Thymus (tissue), 11 donors: ENCODE measurements at regions not wholly inside any gene's neighbourhood (a gene's known extent, or its start where the extent isn't known, plus 50 kb on each side); places are given as distances from the start of the nearest gene placed in this dataset.
"Not testable (repeated sequence)": the region's sequence is repeated elsewhere in the genome, so short reads cannot be mapped to it uniquely, and the experiment has no call there.

Experiments
- DNase-seq, 9 donors: peaks; one replicate each; pipeline ENCODE4 v3.0.0-alpha.2; 2013; ENCODE audit warnings: low spot score in 9 of 9, low read depth in 6 of 9, missing footprints in 1 of 9
- H3K27ac ChIP-seq, 2 donors: one replicate each; pipeline ENCODE4 v1.5.1; 2013; ENCODE audit warnings: control low read depth in 1 of 2, low read depth in 1 of 2, low read length in 1 of 2, mild to moderate bottlenecking in 1 of 2, moderate library complexity in 1 of 2
- H3K27me3 ChIP-seq, 2 donors: one replicate each; pipeline ENCODE4 v1.5.1; 2013; ENCODE audit warnings: low read length in 1 of 2; ENCODE audit not compliant: control insufficient read depth in 2 of 2, insufficient read depth in 1 of 2
- H3K36me3 ChIP-seq, 2 donors: one replicate each; pipeline ENCODE4 v1.5.1; 2013; ENCODE audit warnings: low read length in 1 of 2, mild to moderate bottlenecking in 1 of 2, moderate library complexity in 1 of 2; ENCODE audit not compliant: control insufficient read depth in 2 of 2, insufficient read depth in 2 of 2
- H3K4me1 ChIP-seq, 2 donors: one replicate each; pipeline ENCODE4 v1.5.1; 2013; ENCODE audit warnings: low read length in 2 of 2; ENCODE audit not compliant: control insufficient read depth in 2 of 2, insufficient read depth in 2 of 2
- H3K4me3 ChIP-seq, 2 donors: one replicate each; pipeline ENCODE4 v1.5.1; 2013; ENCODE audit warnings: low read length in 2 of 2, control low read depth in 1 of 2, mild to moderate bottlenecking in 1 of 2
- H3K9me3 ChIP-seq, 2 donors: one replicate each; pipeline ENCODE4 v1.5.1; 2013; ENCODE audit warnings: low read length in 1 of 2, mild to moderate bottlenecking in 1 of 2; ENCODE audit not compliant: control insufficient read depth in 2 of 2, insufficient read depth in 1 of 2
- WGBS: extraction: QIAGEN DNeasy Blood & Tissue Kit; methylation state at CpG from one replicate; pipeline ENCODE4 v1.1.7; 2013; 5-methylcytosine and 5-hydroxymethylcytosine counted together
- donor health status: healthy.

- Histone ChIP-seq H3K4me3 (no peak overlapping the region), H3K27ac (no peak overlapping the region), H3K9me3 (no peaks in the 10 kb centered on the region), H3K27me3 (no peaks in the 10 kb centered on the region), H3K4me1 (no peaks in the 10 kb centered on the region), H3K36me3 (no peaks in the 10 kb centered on the region)
- WGBS = 93% methylated on average over 4 of the region's 4 CpGs
- no peak for DNase-seq
Measured at GRCh38 chr2:14994721-14995120, 362.2 kb downstream of the LRATD1 start.

GRCh38 chr2:14996351-14997014 lies 364.0 kb downstream of the LRATD1 start:
- no peak overlapping the region for H3K27ac ChIP-seq
- no peaks in the 10 kb centered on the region for H3K9me3 ChIP-seq
- DNase-seq = no peak
- no peaks in the 10 kb centered on the region for H3K36me3 ChIP-seq
- no peak overlapping the region for H3K4me3 ChIP-seq
- 96% methylated on average over 8 of the region's 8 CpGs for WGBS
- no peaks in the 10 kb centered on the region for H3K27me3 ChIP-seq
- no peaks in the 10 kb centered on the region for H3K4me1 ChIP-seq

GRCh38 chr2:14998546-14998945 lies 366.0 kb downstream of the LRATD1 start:
- no peak for DNase-seq
- Histone ChIP-seq H3K4me1 (no peaks in the 10 kb centered on the region), H3K27ac (no peak overlapping the region), H3K27me3 (no peaks in the 10 kb centered on the region), H3K36me3 (no peaks in the 10 kb centered on the region), H3K9me3 (no peaks in the 10 kb centered on the region), H3K4me3 (no peak overlapping the region)
- WGBS = 94% methylated on average over 3 of the region's 3 CpGs

- no peaks in the 10 kb centered on the region for H3K4me1 ChIP-seq
- no peaks in the 10 kb centered on the region for H3K27me3 ChIP-seq
- H3K27ac ChIP-seq = no peak overlapping the region
- no peak for DNase-seq
- no peak overlapping the region for H3K4me3 ChIP-seq
- H3K9me3 ChIP-seq = no peaks in the 10 kb centered on the region
- no peaks in the 10 kb centered on the region for H3K36me3 ChIP-seq
- 95% methylated on average over 7 of the region's 7 CpGs for WGBS
Measured at GRCh38 chr2:14999114-14999661, 366.7 kb downstream of the LRATD1 start.

DNA sequence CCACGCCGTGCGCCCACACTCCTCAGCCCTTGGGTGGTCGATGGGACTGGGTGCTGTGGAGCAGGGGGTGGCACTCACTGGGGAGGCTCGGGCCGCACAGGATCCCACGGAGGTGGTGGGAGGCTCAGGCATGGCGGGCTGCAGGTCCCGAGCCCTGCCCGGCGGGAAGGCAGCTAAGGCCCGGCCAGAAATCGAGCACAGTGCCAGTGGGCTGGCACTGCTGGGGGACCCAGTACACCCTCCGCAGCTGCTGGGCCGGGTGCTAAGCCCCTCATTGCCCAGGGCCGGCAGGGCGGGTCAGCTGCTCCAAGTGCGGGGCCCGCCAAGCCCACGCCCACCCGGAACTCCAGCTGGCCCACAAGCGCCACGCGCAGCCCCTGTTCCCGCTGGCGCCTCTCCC lies 370.0 kb downstream of the LRATD1 start:
- not testable (repeated sequence) for H3K4me3 ChIP-seq, DNase-seq, H3K27ac ChIP-seq, H3K4me1 ChIP-seq, H3K36me3 ChIP-seq, H3K9me3 ChIP-seq, H3K27me3 ChIP-seq
- WGBS = 97% methylated on average over 26 of the region's 26 CpGs

DNA sequence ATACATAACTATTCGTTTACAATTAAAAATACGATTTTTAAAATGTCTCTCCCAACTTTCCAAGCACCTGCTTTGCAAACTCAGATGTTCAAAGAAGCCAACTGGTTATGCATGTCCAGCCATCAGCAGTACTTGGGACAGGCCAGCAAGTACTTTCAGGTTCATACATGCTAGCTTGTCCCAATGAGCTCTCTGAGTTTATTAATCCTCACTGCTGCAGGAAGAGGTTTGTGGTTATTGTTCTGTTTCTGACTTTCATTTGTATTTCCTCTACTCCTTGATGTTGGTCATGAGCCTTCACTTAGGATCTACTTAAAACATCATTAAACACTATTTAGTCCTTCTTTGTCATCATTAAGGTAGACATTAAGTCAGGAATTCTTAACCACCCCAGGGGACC lies 374.1 kb downstream of the LRATD1 start:
- no peak overlapping the region for H3K4me3 ChIP-seq
- WGBS = 91% methylated on average over 2 of the region's 2 CpGs
- H3K27me3 ChIP-seq = no peaks in the 10 kb centered on the region
- H3K36me3 ChIP-seq = no peaks in the 10 kb centered on the region
- H3K27ac ChIP-seq = no peak overlapping the region
- peaks cover 0 to 4% of the 10 kb centered on the region in 2 donors for H3K9me3 ChIP-seq
- H3K4me1 ChIP-seq = no peaks in the 10 kb centered on the region
- DNase-seq = peak in 1 of 9 donors; percentile 16

DNA sequence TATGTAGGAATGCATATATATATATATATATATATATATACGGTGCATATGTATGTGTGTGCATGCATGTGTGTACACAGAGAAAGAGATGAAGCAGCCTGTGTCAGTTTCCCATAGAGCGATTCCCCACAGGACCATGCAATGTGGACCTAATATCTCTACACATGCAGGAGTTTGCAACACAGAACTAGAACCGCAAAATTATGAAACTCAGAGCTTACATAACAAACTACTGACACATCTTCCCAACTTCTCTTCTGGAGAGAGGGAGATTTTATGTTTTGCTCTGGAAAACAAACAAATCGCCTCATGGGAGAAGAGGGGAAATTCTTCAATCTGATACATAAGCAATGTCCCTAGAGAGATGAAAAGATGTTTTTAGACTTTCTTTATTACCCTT lies 377.2 kb downstream of the LRATD1 start:
- WGBS = 95% methylated on average over 4 of the region's 4 CpGs
- H3K9me3 ChIP-seq = peaks cover 0 to 4% of the 10 kb centered on the region in 2 donors
- no peaks in the 10 kb centered on the region for H3K4me1 ChIP-seq
- H3K27ac ChIP-seq = no peak overlapping the region
- H3K4me3 ChIP-seq = no peak overlapping the region
- DNase-seq = no peak
- H3K27me3 ChIP-seq = no peaks in the 10 kb centered on the region
- H3K36me3 ChIP-seq = no peaks in the 10 kb centered on the region

DNA sequence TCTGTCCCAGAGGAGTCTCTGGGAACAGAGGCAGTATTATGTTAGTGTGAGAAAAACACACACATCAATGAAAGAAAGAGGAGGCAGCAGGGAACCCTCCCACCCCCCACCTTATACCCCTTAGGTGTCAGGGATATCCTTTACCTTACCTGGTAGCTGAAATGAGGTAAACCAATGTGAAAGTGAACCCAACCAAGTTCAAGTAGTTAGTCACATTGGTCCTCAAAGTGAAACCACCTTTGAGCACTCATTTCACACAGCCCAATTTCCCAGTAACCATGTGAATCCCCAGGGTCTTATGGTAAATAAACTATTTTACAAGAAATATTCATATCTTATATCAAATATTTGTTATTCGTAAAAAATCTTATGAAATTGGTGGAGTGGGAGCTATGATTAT lies 377.8 kb downstream of the LRATD1 start:
- peaks cover 0 to 4% of the 10 kb centered on the region in 2 donors for H3K9me3 ChIP-seq
- WGBS = 94% methylated on average over 1 of the region's 1 CpG
- H3K36me3 ChIP-seq = no peaks in the 10 kb centered on the region
- no peak overlapping the region for H3K4me3 ChIP-seq
- no peaks in the 10 kb centered on the region for H3K27me3 ChIP-seq
- DNase-seq = no peak
- H3K4me1 ChIP-seq = no peaks in the 10 kb centered on the region
- no peak overlapping the region for H3K27ac ChIP-seq

- no peak for DNase-seq
- no peaks in the 10 kb centered on the region for H3K36me3 ChIP-seq
- no peaks in the 10 kb centered on the region for H3K27me3 ChIP-seq
- no peaks in the 10 kb centered on the region for H3K4me1 ChIP-seq
- H3K9me3 ChIP-seq = no peaks in the 10 kb centered on the region
- H3K27ac ChIP-seq = no peak overlapping the region
- no peak overlapping the region for H3K4me3 ChIP-seq
- WGBS = 84% methylated on average over 1 of the region's 1 CpG
Measured at GRCh38 chr2:15018814-15019213, 386.3 kb downstream of the LRATD1 start.
